Upper lobe of left lung (tissue), 4 donors: ENCODE measurements at regions not wholly inside any gene's neighbourhood (a gene's known extent, or its start where the extent isn't known, plus 50 kb on each side); places are given as distances from the start of the nearest gene placed in this dataset.

Experiments used
- CTCF ChIP-seq, 6 experiments: fragments of 450-650 bp in 4 of 6; fragments of 200-600 bp in 2 of 6; sonication (generic) in 2 of 6; IDR thresholded peaks; one replicate each; pipeline ENCODE4 v1.5.1; 2016 to 2019; ENCODE audit warnings: antibody characterized with exemption in 6 of 6
- POLR2A ChIP-seq, 4 donors: fragments of 450-650 bp; IDR thresholded peaks; one replicate each; pipeline ENCODE4 v1.5.1; 2016 to 2017; ENCODE audit warnings: antibody characterized with exemption in 4 of 4, mild to moderate bottlenecking in 2 of 4
- POLR2AphosphoS5 ChIP-seq, 2 donors: sonication (generic); formaldehyde crosslinking; IDR thresholded peaks; one replicate each; pipeline ENCODE4 v1.5.1; 2017; ENCODE audit warnings: antibody characterized with exemption in 2 of 2

- no peak for TF ChIP-seq CTCF (IDR thresholded peaks at IDR 0.05)
- no peak for TF ChIP-seq POLR2A (IDR thresholded peaks at IDR 0.05)
- TF ChIP-seq POLR2AphosphoS5 (IDR thresholded peaks at IDR 0.05), result no peak
Measured at GRCh38 chr12:126464153-126464552, 1398.9 kb downstream of the AACS start.
